CD4-positive, alpha-beta T cell (primary cell): ENCODE measurements at regions not wholly inside any gene's neighbourhood (a gene's known extent, or its start where the extent isn't known, plus 50 kb on each side); places are given as distances from the start of the nearest gene placed in this dataset.

Experiments used
- ATAC-seq: fragments of 200-7000 bp; cut with Tn5 transposase; one replicate; pipeline ENCODE4 v1.10.0; 2022; ENCODE audit warnings: mild to moderate bottlenecking; ENCODE audit not compliant: poor library complexity
- CTCF ChIA-PET: fragments of 350-600 bp; sonication (Branson Sonifier 250); formaldehyde crosslinking; loops from one replicate; lab custom pipeline; 2021; ENCODE audit warnings: antibody characterized with exemption, inconsistent platforms; lab: Charles Lee
- POLR2A ChIA-PET: fragments of 350-600 bp; sonication (Branson Sonifier 250); formaldehyde crosslinking; loops from one replicate; lab custom pipeline; 2021; ENCODE audit warnings: antibody characterized with exemption, inconsistent platforms; lab: Charles Lee
- DNase-seq, 14 experiments: peaks; one replicate each; pipeline ENCODE4 v3.0.0-alpha.2; 2013 to 2020; ENCODE audit warnings: mixed read lengths in 2 of 14
- H3K27ac ChIP-seq, 2 donors: one replicate each; pipeline versions ENCODE4 v1.5.1 to v1.7.0; 2013; ENCODE audit warnings: low read length in 2 of 2, low read depth in 1 of 2, mild to moderate bottlenecking in 1 of 2
- H3K27me3 ChIP-seq, 2 experiments: 1 replicate in 1 of 2; 2 replicates in 1 of 2; pipeline versions ENCODE4 v1.6.1 to v1.7.0; 2013; ENCODE audit warnings: low read length in 2 of 2, control low read depth in 1 of 2, mild to moderate bottlenecking in 1 of 2, moderate library complexity in 1 of 2; ENCODE audit not compliant: insufficient read depth in 2 of 2, control insufficient read depth in 1 of 2
- H3K36me3 ChIP-seq: one replicate; pipeline ENCODE4 v1.6.1; 2013; ENCODE audit warnings: low read length, control low read depth; ENCODE audit not compliant: insufficient read depth
- H3K4me1 ChIP-seq: one replicate; pipeline ENCODE4 v1.6.1; 2013; ENCODE audit warnings: low read length, control low read depth; ENCODE audit not compliant: insufficient read depth
- H3K4me3 ChIP-seq: one replicate; pipeline ENCODE4 v1.5.1; 2013; ENCODE audit warnings: mild to moderate bottlenecking, low read length, moderate library complexity
- H3K9me3 ChIP-seq, 2 experiments: 1 replicate in 1 of 2; 2 replicates in 1 of 2; pipeline versions ENCODE4 v1.6.1 to v1.7.0; 2013; ENCODE audit warnings: low read length in 2 of 2, mild to moderate bottlenecking in 2 of 2, control low read depth in 1 of 2, moderate library complexity in 1 of 2; ENCODE audit not compliant: control insufficient read depth in 1 of 2, insufficient read depth in 1 of 2
- H3K27ac Mint-ChIP-seq: one replicate; pipeline ENCODE4 v1.8.0; 2020; ENCODE audit warnings: mixed read lengths
- H3K27me3 Mint-ChIP-seq: one replicate; pipeline ENCODE4 v1.8.0; 2021; ENCODE audit warnings: mixed read lengths
- H3K36me3 Mint-ChIP-seq: one replicate; pipeline ENCODE4 v1.8.0; 2021; ENCODE audit warnings: low read depth, mixed read lengths
- H3K4me1 Mint-ChIP-seq: one replicate; pipeline ENCODE4 v1.8.0; 2021; ENCODE audit warnings: low read depth, mixed read lengths
- H3K4me3 Mint-ChIP-seq: one replicate; pipeline ENCODE4 v1.8.0; 2020; ENCODE audit warnings: mild to moderate bottlenecking, mixed read lengths
- H3K9me3 Mint-ChIP-seq: one replicate; pipeline ENCODE4 v1.8.0; 2020; ENCODE audit warnings: mixed read lengths
- intact Hi-C, 2 experiments: fragments of 100-400 bp; cut with DNase I in 1 of 2; cut with micrococcal nuclease in 1 of 2; formaldehyde crosslinking; loops; one replicate each; pipeline versions ENCODE4 v1.15.1 to v1.9.0; 2023 to 2025; cut with DNase I, micrococcal nuclease
- TF ChIP-seq, protein P1 (sequence below): fragments of 200-600 bp; IDR thresholded peaks from one replicate; pipeline ENCODE4 v1.8.0; 2022; ENCODE audit warnings: antibody characterized with exemption, mild to moderate bottlenecking

DNA sequence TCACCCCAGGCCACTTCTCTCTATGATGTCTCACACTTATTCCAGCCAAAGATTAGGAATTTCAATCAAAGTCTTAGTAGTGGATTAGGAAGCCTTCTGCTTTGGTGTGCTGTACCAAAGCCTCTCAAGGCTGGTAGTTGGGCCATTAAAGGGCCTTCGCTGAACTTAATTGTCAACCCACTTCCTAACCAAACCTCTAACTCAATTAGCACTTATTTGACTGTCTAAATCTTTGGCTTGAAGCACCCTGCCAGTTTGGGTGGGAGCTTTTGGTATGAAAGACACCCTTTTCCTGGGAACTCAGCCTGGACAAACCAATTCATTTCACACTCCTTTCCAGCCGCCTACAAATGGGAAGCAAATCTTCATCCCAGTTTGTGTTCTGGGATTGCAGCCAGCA is 81.5 kb downstream of the BMP2 start:
- DNase-seq (no peak), ATAC-seq (no peak)
- H3K36me3 Mint-ChIP-seq = no peaks in the 10 kb centered on the region
- no peaks in the 10 kb centered on the region for H3K4me1 Mint-ChIP-seq
- no peak overlapping the region for H3K4me3 ChIP-seq
- ChIA-PET POLR2A (no interaction called here), CTCF (no interaction called here)
- H3K27ac ChIP-seq = no peak overlapping the region
- intact Hi-C loops = no loop called here
- TF ChIP-seq, protein P1, sequence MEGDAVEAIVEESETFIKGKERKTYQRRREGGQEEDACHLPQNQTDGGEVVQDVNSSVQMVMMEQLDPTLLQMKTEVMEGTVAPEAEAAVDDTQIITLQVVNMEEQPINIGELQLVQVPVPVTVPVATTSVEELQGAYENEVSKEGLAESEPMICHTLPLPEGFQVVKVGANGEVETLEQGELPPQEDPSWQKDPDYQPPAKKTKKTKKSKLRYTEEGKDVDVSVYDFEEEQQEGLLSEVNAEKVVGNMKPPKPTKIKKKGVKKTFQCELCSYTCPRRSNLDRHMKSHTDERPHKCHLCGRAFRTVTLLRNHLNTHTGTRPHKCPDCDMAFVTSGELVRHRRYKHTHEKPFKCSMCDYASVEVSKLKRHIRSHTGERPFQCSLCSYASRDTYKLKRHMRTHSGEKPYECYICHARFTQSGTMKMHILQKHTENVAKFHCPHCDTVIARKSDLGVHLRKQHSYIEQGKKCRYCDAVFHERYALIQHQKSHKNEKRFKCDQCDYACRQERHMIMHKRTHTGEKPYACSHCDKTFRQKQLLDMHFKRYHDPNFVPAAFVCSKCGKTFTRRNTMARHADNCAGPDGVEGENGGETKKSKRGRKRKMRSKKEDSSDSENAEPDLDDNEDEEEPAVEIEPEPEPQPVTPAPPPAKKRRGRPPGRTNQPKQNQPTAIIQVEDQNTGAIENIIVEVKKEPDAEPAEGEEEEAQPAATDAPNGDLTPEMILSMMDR = no peak
- peaks cover 2% of the 10 kb centered on the region for H3K9me3 Mint-ChIP-seq
- peaks cover 0 to 5% of the 10 kb centered on the region in 2 experiments for H3K9me3 ChIP-seq
- H3K36me3 ChIP-seq = no peaks in the 10 kb centered on the region
- no peak overlapping the region for H3K27ac Mint-ChIP-seq
- H3K4me1 ChIP-seq = no peaks in the 10 kb centered on the region
- no peak overlapping the region for H3K4me3 Mint-ChIP-seq
- no peaks in the 10 kb centered on the region for H3K27me3 Mint-ChIP-seq
- H3K27me3 ChIP-seq = no peaks in the 10 kb centered on the region

DNA sequence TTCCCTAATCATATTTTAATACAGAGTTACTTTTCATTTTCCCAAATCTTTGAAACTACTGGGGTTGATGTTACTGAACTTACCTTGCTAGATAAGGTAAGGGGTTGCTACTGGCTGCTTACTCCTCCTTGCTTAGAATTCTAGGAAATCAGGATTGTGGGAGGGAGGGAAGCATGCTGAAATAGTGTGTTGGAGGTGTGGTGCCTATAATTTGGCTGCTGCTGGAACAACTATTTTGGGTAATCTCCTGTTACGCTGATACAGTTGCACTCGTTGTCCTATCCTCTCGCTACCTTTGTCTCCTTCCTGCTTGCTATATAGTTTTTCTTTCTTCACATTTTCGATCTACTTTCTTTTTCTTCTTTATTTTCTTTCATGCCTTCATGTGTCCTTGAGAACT is 83.7 kb downstream of the BMP2 start:
- no peak overlapping the region for H3K4me3 Mint-ChIP-seq
- no peaks in the 10 kb centered on the region for H3K4me1 Mint-ChIP-seq
- H3K36me3 Mint-ChIP-seq = no peaks in the 10 kb centered on the region
- ChIA-PET POLR2A (no interaction called here), CTCF (no interaction called here)
- DNase-seq = no peak
- ATAC-seq = no peak
- Histone ChIP-seq H3K9me3 (peaks cover 0 to 5% of the 10 kb centered on the region in 2 experiments), H3K36me3 (no peaks in the 10 kb centered on the region), H3K27me3 (no peaks in the 10 kb centered on the region), H3K27ac (no peak overlapping the region), H3K4me1 (no peaks in the 10 kb centered on the region), H3K4me3 (no peak overlapping the region)
- intact Hi-C loops = no loop called here
- TF ChIP-seq, protein P1 = no peak
- no peaks in the 10 kb centered on the region for H3K27me3 Mint-ChIP-seq
- peaks cover 4% of the 10 kb centered on the region for H3K9me3 Mint-ChIP-seq
- H3K27ac Mint-ChIP-seq = no peak overlapping the region

DNA sequence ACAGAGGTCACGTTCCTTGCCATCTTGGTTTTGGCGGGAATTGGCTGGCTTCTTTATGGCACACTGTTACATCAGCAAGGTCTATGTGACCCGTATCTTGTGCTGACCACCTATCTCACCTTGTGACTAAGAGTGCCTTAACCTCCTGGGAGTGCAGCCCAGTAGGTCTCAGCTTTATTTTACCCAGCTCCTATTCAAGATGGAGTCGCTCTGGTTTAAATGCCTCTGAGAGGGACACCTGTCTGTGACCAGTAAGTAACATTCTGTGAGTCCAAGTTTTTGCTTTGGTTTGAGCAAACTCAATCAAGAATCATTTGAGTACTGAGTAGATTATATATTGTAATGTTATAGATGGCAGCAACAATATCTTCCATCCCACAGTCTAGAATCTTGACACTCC is 85.0 kb downstream of the BMP2 start:
- DNase-seq (no peak), ATAC-seq (no peak)
- Histone ChIP-seq H3K9me3 (peaks cover 0 to 10% of the 10 kb centered on the region in 2 experiments), H3K4me1 (no peaks in the 10 kb centered on the region), H3K36me3 (no peaks in the 10 kb centered on the region), H3K27me3 (no peaks in the 10 kb centered on the region), H3K4me3 (no peak overlapping the region), H3K27ac (no peak overlapping the region)
- Mint-ChIP-seq H3K36me3 (no peaks in the 10 kb centered on the region), H3K4me1 (no peaks in the 10 kb centered on the region), H3K9me3 (peaks cover 4% of the 10 kb centered on the region), H3K4me3 (no peak overlapping the region), H3K27me3 (no peaks in the 10 kb centered on the region), H3K27ac (no peak overlapping the region)
- CTCF ChIA-PET = no interaction called here
- TF ChIP-seq, protein P1 = no peak
- intact Hi-C loops = no loop called here
- POLR2A ChIA-PET = no interaction called here
